NOMO-1 (cell line): ENCODE measurements at regions not wholly inside any gene's neighbourhood (a gene's known extent, or its start where the extent isn't known, plus 50 kb on each side); places are given as distances from the start of the nearest gene placed in this dataset.
"Not testable (repeated sequence)": the region's sequence is repeated elsewhere in the genome, so short reads cannot be mapped to it uniquely, and the experiment has no call there.

ENCODE experiments used
- DNase-seq, 2 experiments: peaks; one replicate each; lab custom pipeline; 2025; ENCODE audit not compliant: unreplicated experiment in 2 of 2; lab: John Stamatoyannopoulos, UW

DNA sequence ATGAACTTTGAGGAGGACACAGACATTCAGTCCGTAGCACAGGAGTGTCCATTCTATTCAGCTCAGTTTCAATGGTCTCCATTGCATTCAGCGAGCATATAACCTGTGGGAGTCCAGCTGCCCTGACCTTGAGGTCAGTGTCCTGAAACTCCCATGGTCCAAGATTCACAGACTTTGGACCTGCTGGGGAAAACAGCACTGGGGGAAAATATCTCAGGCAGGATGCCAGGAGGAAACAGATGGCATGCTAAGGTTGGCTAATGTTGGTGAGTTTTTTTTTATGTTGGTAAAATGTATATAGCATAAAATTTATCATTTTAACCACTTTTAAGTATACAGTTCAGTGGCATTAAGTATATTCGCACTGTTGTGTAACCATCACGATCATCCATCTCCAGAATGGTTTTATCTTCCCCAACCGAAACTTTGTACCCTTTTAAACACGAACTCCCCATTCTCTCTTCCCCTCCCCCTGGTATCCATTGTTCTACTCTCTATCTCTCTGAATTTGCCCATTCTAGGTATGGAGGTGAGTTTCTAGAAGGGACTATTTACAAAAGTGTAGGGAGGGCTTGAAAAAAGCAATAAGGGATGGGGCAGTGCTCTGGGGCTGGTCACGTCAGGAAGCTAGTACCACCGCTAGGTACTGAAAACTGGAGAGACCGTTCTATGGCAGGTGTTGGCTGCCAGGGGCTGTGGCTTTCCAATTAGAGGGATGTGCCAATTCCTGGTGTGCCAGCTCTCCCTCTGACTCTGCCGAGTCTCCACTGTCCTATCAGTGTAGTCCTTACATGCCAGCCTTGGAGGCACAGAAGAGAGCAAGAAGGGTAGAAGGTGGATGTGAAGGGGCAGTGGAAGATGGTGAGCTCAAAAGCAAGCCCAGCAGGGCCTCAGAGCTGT is 85.3 kb downstream of the FOXD2 start:
- no peak for DNase-seq

DNA sequence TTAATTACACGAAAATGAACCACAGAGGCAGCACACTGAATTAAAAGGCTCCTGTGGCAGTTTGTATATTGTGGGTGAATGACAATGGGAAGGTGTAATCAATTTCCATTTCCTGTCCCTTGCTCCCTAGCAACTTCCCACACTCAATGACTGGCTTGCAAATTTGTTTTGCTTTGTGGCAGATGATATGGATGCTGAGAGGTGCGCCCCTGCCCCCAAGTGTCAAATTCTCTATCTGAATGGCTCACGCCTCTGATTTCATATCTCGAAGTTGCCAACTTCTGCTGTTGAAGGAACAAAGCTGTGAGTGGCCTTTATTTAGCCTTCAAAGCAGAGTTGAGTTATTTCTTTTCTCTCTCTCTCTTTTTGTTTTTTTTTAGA is 86.0 kb downstream of the FOXD2 start:
- no peak for DNase-seq

DNA sequence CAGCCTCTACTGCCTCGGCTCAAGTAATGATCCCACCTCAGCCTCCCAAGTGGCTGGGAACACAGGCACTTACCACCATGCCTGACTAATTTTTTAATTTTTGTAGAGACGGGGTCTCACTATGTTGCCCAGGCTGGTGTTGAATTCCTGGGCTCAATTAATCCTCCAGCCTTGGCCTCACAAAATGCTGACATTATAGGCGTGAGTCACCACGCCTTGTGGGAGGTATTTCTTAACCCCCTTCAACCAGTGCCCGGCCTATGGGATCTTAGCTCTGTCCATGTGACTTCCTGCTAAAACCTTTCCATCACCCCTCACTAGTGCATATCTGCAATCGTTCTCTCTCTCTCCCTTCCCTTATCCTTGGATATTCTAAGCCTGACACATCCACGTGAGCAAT is 86.4 kb downstream of the FOXD2 start:
- no peak for DNase-seq

DNA sequence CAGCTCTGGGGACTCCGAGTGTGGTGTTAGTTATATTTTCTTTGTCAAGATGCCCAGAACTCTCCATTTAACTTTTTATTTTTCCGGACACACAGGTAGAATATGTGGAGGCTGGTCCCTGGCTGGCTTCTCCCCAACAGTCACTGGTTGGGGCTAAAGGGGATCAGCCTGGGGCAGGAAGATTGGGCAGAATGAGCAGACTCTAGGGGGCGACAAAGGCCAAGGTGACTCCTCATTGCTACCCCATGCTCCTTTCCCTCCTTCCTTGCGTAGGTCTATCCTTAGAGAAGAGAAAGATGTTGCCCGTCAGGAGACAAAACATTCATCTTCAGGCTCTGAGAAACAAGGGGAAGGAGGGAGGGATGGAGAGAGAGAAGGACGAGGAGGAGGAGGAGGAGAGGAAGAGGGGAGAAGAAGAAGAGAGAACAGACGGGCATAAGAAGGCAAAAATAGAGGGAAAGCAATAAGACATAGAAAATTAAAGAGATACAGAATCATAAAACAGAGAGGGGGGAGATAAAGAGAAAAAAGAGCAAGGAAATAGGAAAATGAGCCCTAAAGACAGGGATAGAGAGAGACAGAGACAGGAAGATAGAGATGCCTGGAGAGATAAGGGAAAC is 89.9 kb downstream of the FOXD2 start:
- DNase-seq, result no peak

DNA sequence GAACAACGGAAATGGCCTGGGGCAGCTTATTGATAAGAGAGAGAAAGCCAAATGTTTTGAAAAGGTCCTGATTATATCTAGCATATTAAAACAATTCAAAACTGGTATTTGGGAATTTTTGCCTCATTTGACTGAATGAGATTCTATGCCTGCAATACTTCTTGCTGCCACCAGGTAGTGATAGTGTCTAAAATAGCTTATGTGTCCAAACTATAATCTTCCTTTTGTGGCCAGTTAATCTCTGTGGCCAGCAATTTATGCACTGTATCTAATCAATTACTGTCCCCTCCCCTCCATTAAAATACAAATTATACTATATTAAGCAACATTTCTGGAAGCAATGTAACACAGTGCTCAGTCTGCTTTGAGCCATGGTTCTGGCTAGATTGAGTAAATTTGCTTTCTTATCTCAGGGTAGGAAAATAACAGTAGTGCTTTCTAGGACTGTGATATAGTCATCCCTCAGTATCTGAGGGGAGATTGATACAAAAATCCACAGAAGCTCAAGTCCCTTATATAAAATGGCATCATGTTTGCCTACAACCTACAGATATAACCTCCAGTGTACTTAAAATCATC is 91.8 kb downstream of the FOXD2 start:
- no peak for DNase-seq

DNA sequence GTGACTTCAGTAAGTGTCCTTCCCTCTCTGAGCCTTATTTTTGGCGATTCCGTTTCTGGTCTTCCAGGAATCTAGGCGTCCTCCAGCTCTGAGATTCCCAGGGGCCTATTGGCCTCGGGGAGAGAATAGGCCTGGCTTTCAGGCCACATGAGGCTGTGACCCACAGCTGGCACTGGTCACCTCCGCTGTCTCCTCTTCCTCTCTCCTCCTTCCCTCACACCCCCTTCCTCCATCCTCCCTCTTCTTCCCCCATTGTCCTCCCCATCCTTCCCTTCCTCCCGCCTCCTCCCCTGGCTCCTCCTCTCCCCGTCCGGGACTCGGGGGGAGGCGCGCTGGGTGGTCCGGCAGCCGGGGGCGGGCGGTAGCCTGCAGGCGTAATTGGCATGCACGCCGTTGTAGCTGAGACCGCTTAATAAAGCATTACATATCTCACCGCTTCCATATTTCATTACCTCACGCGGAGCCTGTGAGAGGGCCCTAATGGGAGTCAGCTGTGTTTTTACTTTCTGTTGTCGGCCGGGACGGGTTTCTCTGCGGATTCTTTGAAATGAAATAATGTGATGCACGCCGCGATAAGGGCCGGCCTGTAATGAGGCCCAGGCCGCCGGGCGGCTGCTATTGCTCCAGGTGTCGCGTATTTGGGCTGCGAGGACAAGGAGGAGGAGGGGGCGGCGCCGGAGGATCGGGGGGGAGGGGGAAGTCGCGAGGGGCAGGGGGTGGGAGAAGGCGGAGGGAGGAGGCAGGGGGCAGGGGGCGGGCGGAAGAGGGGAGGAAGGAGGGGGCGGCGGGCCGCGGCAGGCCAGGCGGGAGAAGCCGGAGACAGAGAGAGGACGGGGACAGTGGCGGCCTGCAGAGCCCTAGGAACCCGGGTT is 95.3 kb downstream of the FOXD2 start:
- no peak for DNase-seq

DNA sequence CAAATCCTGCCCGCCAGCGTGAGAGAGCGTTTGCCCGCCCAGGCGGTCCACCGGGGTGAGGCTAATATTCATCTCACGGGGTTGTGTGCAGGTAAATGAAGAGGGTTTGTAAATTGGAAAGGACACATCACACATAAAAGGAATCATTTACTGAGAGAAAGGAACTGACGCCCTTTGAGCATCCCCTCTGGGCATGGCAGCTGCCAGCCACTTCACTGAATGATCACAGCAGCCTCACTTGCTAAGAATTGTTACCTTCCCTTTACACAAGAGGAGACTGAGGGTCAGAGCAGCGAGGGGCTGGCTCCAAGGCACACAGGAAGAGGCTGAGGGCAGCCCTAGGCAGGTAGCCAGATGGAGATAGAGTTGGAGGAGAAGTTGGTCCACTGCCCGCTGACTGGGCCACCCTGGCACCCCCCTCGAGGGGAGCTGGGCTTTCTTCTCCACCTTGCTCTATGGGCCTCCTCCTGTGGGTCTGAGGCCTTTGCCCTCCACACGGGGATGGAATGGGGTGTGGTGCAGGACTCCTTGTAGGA is 96.0 kb downstream of the FOXD2 start:
- no peak for DNase-seq

DNA sequence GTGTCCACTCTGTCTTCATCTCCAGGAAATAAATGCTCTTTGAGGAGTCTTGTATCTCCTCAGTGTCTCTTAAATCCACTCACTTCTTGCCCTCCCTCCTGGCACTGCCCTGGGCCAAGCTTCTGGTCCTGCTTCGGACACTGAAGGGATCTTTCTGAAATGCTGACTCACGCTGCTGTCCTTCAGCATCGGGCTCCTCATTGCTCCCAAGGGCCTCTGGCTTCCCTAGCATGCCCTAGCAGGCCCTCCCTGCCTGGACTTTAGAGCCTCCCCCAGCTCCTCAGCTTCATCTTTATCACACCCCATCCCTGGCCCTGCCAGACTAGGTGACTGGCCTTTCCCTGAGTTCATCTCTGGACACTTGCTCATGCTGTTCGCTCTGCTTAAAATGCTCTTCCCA is 96.6 kb downstream of the FOXD2 start:
- no peak for DNase-seq

DNA sequence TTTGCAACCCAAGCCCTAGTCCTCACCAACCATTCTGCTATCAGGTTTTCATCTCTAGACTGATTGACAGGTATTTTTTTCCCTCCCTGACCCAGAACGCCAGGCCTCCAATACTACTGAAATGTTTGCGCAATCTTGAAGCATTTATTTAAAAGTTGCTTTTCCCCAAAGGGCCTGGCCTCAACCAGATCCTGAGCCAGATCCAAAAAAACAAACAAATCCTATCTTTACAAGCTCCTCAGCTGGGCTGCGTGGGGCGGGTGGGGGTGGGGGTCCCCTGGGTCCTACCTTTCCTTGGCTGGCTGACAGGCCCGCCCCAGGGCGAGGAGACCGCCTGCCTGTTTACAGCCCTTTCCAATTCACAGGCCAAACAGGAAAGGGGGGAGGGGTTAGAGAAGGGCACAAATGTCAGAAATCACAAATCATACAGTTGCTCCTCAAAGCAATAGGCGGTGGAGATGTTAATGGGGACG is 98.8 kb downstream of the FOXD2 start:
- no peak for DNase-seq

DNA sequence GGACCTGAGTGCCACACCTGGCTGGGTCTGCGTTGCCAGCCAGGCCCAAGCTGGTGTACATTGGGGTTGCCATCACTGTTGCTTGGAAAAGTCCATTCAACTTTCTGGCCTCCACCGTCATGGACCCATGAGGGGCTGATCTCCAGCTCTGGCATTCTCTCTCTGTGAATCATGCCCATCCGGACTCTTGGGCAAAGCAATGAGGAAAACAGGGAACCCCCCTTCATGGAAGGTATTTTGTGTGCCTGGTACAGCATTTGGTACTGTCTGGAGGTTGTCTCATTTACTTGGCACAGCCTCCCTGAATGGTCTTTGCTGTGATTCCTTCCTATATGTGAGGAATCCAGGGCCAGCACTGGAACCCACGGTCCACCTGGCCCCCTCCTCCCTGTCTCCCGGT is 99.4 kb downstream of the FOXD2 start:
- no peak for DNase-seq

DNA sequence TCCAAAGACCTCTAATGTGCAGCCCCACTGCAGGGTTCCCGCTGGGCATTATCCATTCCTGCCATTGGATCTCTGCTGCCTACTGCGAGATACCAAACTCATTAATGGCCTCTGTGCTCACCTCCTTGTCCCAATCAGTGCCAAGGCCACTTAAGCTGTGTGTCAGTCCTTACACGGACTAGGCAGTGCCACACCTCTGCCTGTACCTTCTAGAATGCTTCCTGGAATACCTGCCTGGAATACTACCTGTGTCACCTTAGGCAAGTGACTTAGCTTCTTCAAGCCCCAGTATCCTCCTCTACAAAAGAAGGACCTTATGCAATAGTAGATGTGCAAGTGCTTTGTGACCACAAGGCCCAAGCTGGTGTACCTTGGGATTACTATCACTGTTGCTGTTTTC is 100.1 kb downstream of the FOXD2 start:
- DNase-seq, result no peak

DNA sequence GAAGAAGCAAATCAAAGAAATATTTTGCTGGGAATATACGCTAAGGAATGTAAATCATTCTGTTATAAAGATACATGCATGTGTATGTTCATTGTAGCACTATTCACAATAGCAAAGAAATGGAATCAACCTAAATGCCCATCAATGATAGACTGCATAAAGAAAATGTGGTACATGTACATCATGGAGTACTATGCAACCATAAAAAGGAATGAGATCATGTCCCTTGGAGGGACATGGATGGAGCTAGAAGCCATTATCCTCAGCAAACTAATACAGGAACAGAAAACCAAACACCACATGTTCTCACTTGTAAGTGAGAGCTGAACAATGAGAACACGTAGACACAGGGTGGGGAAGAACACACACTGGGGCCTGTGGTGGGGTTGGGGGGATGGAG is 100.7 kb downstream of the FOXD2 start:
- DNase-seq, result not testable (repeated sequence)

DNA sequence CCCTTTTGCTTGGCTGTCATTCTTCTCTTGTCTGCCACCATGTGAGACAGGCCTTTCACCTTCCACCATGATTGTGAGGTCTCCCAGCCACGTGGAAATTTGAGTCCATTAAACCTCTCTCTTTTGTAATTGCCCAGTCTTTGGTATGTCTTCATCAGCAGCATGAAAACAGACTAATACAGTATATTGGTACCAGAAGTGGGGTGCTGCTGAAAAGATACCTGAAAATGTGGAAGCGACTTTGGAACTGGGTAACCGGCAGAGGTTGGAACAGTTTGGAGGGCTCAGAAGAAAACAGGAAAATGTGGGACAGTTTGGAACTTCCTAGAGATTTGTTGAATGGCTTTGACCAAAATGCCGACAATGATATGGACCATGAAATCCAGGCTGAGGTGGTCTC is 103.9 kb downstream of the FOXD2 start:
- not testable (repeated sequence) for DNase-seq

DNA sequence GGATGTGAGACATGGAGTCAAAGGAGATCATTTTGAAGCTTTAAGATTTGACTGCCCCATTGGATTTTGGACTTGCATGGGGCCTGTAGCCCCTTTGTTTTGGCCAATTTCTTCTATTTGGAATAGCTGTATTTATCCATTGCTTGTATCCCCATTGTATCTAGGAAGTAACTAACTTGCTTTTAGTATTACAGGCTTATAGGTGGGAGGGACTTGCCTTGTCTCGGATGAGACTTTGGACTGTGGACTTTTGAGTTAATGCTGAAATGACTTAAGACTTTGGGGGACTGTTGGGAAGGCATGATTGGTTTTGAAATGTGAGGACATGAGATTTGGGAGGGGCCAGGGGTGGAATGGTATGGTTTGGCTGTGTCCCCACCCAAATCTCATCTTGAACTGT is 105.2 kb downstream of the FOXD2 start:
- not testable (repeated sequence) for DNase-seq

DNA sequence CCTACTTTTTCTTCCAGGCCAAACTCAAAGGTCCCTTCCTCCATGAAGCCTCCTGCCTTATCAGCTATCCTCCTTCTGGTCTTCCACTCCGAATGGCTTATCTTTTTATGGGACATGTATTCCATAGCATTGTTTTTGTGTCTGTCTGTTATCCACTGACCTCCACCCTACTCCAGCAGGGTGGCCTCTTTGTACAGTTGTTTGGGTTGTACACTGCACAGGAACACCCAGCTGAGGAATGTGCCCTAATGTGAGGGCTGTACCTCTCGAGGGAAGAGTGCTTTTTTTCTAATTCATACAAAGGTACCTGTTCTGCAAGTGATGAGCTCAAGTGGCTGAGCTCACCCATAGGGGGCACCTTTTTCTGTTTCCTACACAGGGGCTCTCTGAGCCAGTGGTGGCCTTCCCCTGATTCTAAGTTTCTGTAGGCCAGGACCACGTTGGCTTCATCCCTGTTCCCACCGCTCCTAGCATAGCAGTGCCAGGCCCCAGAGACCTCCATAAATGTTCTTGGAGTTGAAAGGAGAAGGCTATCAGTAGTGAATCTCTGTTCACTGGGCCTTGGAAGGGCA is 108.2 kb downstream of the FOXD2 start:
- DNase-seq, result no peak

DNA sequence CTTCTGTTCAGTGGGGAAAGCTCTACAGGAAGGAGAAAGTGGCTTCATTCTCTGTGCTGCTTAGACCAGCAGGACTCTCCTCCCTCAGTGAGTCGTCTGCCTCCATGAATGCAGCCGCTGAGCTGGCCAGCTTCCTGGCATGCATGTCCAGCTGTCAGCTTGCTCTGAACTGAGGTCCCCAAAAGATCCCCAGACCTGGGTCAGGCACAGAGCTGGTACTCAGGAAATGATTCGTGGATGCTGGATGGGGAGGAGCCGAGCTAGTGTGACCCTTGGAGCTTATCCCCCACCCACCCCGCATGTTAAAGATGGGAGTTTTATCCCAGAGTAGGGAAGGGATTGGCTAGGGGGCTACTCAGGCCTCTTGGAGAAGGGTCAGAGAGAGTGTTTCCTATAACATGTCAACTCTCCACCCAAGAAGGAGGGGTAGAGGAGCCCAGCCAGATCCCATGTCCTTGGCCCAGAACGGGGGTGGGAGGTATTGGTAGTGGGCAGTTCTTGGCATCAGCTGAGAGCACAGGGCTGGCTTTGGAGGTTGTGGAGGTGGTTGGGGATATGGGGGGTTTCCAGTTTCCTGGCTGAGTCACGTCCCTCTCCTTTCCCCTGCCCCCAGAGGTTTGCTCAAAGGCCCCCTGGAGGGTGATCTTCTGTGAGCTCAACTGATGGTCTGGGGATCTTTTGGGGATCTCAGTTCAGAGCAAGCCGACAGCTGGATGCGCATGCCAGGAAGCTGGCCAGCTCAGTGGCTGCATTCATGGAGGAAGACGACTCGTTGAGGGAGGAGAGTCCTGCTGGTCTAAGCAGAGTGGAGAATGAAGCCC is 110.1 kb downstream of the FOXD2 start:
- DNase-seq, result no peak

DNA sequence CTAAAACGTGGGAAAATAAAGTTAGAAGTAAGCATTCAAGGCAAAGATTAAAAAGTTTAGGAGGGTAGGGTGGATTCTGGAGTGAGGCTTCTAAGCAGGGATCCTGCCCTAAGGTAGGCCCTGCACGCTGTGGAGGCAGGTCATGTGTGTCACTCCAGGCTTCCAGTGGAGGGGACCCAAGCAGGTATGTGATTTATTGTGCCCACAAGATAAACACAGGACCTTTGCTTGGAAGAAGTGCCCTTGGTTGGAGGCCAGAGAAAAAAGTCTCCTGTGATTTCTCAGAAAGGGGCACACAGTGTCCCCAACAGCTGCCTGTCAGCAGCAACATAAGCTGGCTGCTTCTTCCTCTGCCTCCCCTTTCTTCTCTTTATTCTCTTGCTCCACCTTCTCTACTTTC is 110.8 kb downstream of the FOXD2 start:
- DNase-seq, result no peak

DNA sequence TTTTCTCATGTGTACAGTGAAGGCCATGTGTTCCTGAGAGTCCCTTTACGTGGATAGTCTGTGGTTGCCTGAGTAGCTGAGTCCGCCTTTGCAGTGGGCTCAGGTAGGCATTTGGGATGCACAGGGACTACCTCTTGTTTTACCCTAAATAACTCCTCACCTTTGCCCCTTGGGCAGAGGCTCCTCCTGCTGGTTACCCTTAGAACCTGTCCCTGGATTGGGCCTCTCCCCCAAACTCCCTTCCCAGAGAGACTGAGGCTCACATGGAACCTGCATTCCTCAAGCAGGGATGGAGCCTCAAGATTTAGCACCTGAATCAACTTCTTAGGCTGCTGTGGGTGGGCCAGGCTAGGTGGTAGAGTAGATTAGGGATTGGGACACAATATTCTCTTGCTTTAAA is 111.7 kb downstream of the FOXD2 start:
- no peak for DNase-seq

DNA sequence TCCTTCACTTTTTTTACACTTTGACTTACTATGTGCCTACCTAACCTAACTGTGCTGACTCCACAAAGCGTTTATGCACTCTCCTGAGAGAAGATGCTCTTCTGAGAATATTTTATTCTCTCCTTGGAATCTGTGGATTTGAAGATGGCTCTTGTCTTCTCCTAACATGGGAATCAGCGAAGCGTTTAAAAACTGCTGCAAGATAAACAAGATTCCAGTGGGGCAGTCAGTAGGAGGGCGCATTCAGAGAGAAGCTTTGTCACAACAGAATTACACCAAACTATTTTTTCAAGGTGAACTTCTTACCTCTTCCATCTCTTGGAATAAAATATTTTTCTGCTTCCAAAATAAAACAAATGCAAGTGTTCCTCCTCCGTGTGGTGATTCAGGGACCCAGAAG is 113.1 kb downstream of the FOXD2 start:
- DNase-seq, result no peak
